Esophagus squamous epithelium (tissue), 4 donors: ENCODE measurements at regions not wholly inside any gene's neighbourhood (a gene's known extent, or its start where the extent isn't known, plus 50 kb on each side); places are given as distances from the start of the nearest gene placed in this dataset.

Experiments used
- CTCF ChIP-seq, 6 experiments: fragments of 450-650 bp in 4 of 6; fragments of 200-600 bp in 2 of 6; sonication (generic) in 2 of 6; IDR thresholded peaks; one replicate each; pipeline ENCODE4 v1.5.1; 2016 to 2019; ENCODE audit warnings: antibody characterized with exemption in 6 of 6, mild to moderate bottlenecking in 4 of 6, moderate library complexity in 4 of 6
- POLR2A ChIP-seq, 4 donors: fragments of 450-650 bp; IDR thresholded peaks; one replicate each; pipeline ENCODE4 v1.6.1; 2017; ENCODE audit warnings: antibody characterized with exemption in 4 of 4, mild to moderate bottlenecking in 4 of 4, moderate library complexity in 3 of 4

GRCh38 chr7:57274535-57275283 is 142.5 kb upstream of the ZNF479 start:
- no peak for TF ChIP-seq CTCF (IDR thresholded peaks at IDR 0.05)
- TF ChIP-seq POLR2A (IDR thresholded peaks at IDR 0.05) = no peak
